ENCODE measurements at regions not wholly inside any gene's neighbourhood (a gene's known extent, or its start where the extent isn't known, plus 50 kb on each side); places are given as distances from the start of the nearest gene placed in this dataset.

- no peak overlapping the region for H3K4me3 Mint-ChIP-seq
- 0 out of 3 replicates have a peak, but pooled peaks cover 2% of the 10 kb centered on the region for H3K4me1 Mint-ChIP-seq
- Histone ChIP-seq H3F3A (replicated peaks; ENCODE audit: low read depth) (no peaks in the 10 kb centered on the region), H2AFZ (no peak overlapping the region), H3K79me2 (replicated peaks; ENCODE audit: insufficient read depth) (no peaks in the 10 kb centered on the region), H3K4me3 (no peak overlapping the region), H3K9me2 (ENCODE audit: insufficient read depth) (peaks cover 7% of the 10 kb centered on the region; the same call in 1 of the 2 replicates), H4K20me1 (replicated peaks; ENCODE audit: insufficient read depth) (no peaks in the 10 kb centered on the region), H3K27me3 (ENCODE audit: insufficient read depth) (no peaks in the 10 kb centered on the region), H3K27ac (ENCODE audit: low read depth) (no peak overlapping the region), H3K4me2 (no peak overlapping the region), H3K4me1 (ENCODE audit: insufficient read depth) (no peaks in the 10 kb centered on the region), H3K36me3 (ENCODE audit: insufficient read depth) (no peaks in the 10 kb centered on the region)
- no peak overlapping the region for H3K27ac Mint-ChIP-seq
- H3K36me3 Mint-ChIP-seq (ENCODE audit: low read depth): no peaks in the 10 kb centered on the region
- peaks cover 28% of the 10 kb centered on the region for H3K9me3 Mint-ChIP-seq
- ATAC-seq: no peak
- no peak for DNase-seq (ENCODE audit: low spot score)
- H3K27me3 Mint-ChIP-seq (ENCODE audit: insufficient read depth, low read depth, poor library complexity): peaks cover 2% of the 10 kb centered on the region
- no peak for TF ChIP-seq CTCF (conservative IDR thresholded peaks at IDR 0.05; ENCODE audit: low read depth in 2 of 2)
- TF ChIP-seq ZNF114 (CRISPR knock-in tag; IDR thresholded peaks at IDR 0.05): no peak
- no peak for TF ChIP-seq ZNF331 (CRISPR knock-in tag; IDR thresholded peaks at IDR 0.05; ENCODE audit: low read depth)
- TF ChIP-seq POLR2AphosphoS5 (IDR thresholded peaks at IDR 0.05; ENCODE audit: low read depth): no peak
- no peak for TF ChIP-seq CREB1 (CRISPR knock-in tag; IDR thresholded peaks at IDR 0.05; ENCODE audit: low read depth)
- no peak for TF ChIP-seq EZH2 (IDR thresholded peaks at IDR 0.05; ENCODE audit: low read depth, unreplicated experiment)
- TF ChIP-seq NANOG (IDR thresholded peaks at IDR 0.05; ENCODE audit: borderline replicate concordance): no peak
- no peak for TF ChIP-seq ETS1 (IDR thresholded peaks at IDR 0.05)
- no peak for TF ChIP-seq STAT1 (IDR thresholded peaks at IDR 0.05; ENCODE audit: unreplicated experiment)
- TF ChIP-seq ZNF462 (CRISPR knock-in tag; IDR thresholded peaks at IDR 0.05): no peak
- TF ChIP-seq EZH2phosphoT487 (IDR thresholded peaks at IDR 0.05; ENCODE audit: unreplicated experiment): no peak
- no peak for TF ChIP-seq JUNB (IDR thresholded peaks at IDR 0.05; ENCODE audit: unreplicated experiment)
- no peak for TF ChIP-seq REST (IDR thresholded peaks at IDR 0.05; ENCODE audit: unreplicated experiment)
Measured at GRCh38 chr14:101048766-101049165, 145.2 kb upstream of the RTL1 start.
